ENCODE measurements at regions not wholly inside any gene's neighbourhood (a gene's known extent, or its start where the extent isn't known, plus 50 kb on each side); places are given as distances from the start of the nearest gene placed in this dataset.

DNA sequence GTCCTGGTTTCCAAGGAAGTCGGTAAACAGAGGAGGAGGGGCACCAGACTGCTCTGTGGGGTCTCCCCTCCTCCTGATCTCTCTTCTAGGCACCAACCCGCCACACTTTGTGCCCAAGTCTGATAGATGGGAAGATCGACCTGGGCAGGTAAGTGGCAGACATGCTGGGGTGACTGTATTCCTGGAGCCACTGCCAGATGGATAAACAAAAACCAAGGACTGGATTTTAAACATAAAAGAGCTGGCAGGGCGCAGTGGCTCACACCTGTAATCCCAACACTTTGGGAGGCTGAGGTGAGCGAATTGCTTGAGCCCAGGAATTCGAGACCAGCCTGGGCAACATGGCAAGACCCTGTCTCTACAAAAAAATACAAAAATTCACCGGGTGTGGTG, 181.2 kb downstream of the ANAPC1 start:
- peaks cover 23% of the 10 kb centered on the region for H3K27me3 Mint-ChIP-seq (ENCODE audit: low read depth)
- H3K27ac Mint-ChIP-seq, result no peak overlapping the region
- CTCF ChIA-PET, result interaction anchor here (1.0 to 1.3 kb wide), 3 partner anchors 12 to 19 kb away, joined by 3 to 5 read pairs (median 3); no protein-coding TSS in a partner anchor
- peaks cover 40% of the 10 kb centered on the region for H3K4me1 Mint-ChIP-seq (ENCODE audit: low read depth)
- intact Hi-C loops (cut with micrococcal nuclease), result loop anchor here (5.0 kb wide), 1 partner anchor 900 kb away; no protein-coding TSS in a partner anchor
- no peaks in the 10 kb centered on the region for H3K36me3 Mint-ChIP-seq (ENCODE audit: low read depth)
- no peaks in the 10 kb centered on the region for H3K9me3 Mint-ChIP-seq
- no peak overlapping the region for H3K4me3 Mint-ChIP-seq
- DNase-seq, result no peak

DNA sequence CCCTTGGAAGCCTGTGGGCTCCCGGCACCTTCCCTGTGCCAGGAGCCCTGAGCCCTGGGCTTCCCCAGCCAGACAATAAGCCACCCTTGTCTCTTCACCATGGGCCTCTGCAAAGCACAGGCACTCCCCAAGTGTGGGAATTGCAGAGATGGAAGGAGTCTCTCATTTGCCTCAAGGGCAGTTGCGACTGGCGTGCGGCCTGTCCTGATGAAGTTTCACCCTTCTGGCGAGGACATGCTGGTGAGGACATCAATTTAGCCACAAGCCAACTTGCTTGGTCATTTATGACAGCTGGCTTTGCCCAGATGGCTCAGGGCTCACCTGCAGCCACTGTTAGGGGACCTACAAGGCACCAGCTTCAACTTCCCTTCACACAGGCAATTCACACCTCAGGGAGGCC, 180.2 kb downstream of the ANAPC1 start:
- CTCF ChIA-PET, result interaction anchor here (1.1 kb wide), 1 partner anchor 13 kb away, joined by 5 read pairs; no protein-coding TSS in a partner anchor
- Mint-ChIP-seq H3K27me3 (ENCODE audit: low read depth) (peaks cover 20% of the 10 kb centered on the region), H3K4me1 (ENCODE audit: low read depth) (peaks cover 41% of the 10 kb centered on the region), H3K27ac (no peak overlapping the region), H3K36me3 (ENCODE audit: low read depth) (no peaks in the 10 kb centered on the region), H3K9me3 (no peaks in the 10 kb centered on the region), H3K4me3 (no peak overlapping the region)
- intact Hi-C loops (cut with micrococcal nuclease), result loop anchor here (5.0 kb wide), 1 partner anchor 901 kb away; no protein-coding TSS in a partner anchor
- no peak for DNase-seq

DNA sequence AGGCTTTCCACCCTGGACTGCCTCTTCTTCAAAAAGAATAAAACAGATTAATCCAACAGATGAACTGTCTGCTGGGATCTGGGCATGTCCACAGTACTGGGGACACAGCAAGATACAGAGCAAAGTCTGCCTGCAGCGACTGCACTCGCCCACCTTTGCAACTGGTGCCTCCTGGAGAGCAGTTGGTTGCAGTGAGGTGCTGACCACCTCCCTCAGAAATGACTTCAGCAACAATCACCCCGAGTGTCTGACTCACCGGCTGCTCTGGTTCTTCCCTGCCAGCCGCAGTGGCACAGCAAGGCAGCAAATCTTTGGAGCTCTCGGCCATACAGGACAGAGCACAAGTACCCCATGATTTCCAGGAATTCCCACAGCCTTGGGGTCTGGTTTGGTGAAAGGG, 179.7 kb downstream of the ANAPC1 start:
- intact Hi-C loops (cut with micrococcal nuclease), result loop anchor here (5.0 kb wide), 1 partner anchor 902 kb away; no protein-coding TSS in a partner anchor
- Mint-ChIP-seq H3K27me3 (ENCODE audit: low read depth) (peaks cover 20% of the 10 kb centered on the region), H3K27ac (no peak overlapping the region), H3K36me3 (ENCODE audit: low read depth) (no peaks in the 10 kb centered on the region), H3K9me3 (no peaks in the 10 kb centered on the region), H3K4me1 (ENCODE audit: low read depth) (peaks cover 36% of the 10 kb centered on the region), H3K4me3 (no peak overlapping the region)
- CTCF ChIA-PET, result no interaction called here
- no peak for DNase-seq

DNA sequence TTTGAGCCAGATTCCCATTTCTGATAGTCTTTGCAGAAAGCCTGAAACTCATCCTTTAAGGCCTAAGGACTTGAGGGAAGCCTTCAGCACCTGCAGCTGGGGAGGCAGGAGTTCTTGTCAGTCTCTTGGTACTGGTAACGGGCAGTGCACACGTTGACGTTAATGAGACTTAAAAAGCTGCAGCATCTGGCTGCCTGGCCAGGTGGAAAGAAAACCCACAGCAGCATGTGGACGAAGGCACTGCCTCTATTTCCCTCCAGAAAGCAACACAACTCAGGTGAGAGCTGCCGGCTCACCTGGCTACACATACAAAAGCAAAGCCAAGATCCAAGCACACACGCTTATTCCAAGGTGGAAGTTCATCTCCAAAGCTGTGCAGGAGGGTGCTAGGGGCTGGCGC, 178.8 kb downstream of the ANAPC1 start:
- Mint-ChIP-seq H3K4me1 (ENCODE audit: low read depth) (peaks cover 34% of the 10 kb centered on the region), H3K9me3 (no peaks in the 10 kb centered on the region), H3K27ac (peak overlapping the region; percentile 66), H3K27me3 (ENCODE audit: low read depth) (peaks cover 20% of the 10 kb centered on the region), H3K4me3 (no peak overlapping the region), H3K36me3 (ENCODE audit: low read depth) (no peaks in the 10 kb centered on the region)
- no peak for DNase-seq
- intact Hi-C loops (cut with micrococcal nuclease), result loop anchor here (5.0 kb wide), 1 partner anchor 223 kb away; no protein-coding TSS in a partner anchor
- CTCF ChIA-PET, result no interaction called here

DNA sequence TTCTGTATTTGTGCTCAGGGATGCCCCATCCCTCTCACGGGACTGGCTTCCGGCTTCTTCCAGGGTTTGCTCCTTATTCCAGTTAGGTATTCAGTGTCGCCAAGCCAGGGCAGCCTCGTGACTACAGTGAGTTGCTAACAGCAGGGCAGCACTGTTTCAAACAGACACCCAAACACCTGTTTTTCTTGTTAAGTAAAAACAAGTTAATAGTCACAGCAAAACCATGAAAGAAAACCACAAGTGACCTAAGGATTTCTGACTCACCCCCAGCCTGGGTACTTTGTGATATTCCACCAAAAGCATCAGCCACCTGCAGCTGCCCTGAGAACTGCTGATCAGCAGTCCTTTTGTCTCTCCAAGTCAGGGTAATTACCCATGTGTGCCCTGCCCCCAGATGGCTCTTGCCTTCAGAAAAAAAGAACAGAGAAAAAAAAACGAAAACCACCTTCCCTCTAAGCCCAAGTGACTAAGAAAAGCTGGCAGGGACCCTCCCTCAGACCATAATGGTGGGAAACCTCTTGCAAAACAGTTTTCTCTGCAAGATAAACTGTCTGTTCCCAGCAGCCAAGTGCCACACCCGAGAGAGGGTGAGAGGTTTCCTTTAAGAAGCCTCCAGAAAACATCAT, 178.2 kb downstream of the ANAPC1 start:
- Mint-ChIP-seq H3K9me3 (no peaks in the 10 kb centered on the region), H3K27ac (peak overlapping the region; percentile 58), H3K27me3 (ENCODE audit: low read depth) (peaks cover 20% of the 10 kb centered on the region), H3K4me3 (no peak overlapping the region), H3K4me1 (ENCODE audit: low read depth) (peaks cover 34% of the 10 kb centered on the region), H3K36me3 (ENCODE audit: low read depth) (no peaks in the 10 kb centered on the region)
- CTCF ChIA-PET, result interaction anchor here (0.8 kb wide), 1 partner anchor 595 kb away, joined by 3 read pairs; no protein-coding TSS in a partner anchor
- peak; percentile 83 for DNase-seq
- intact Hi-C loops (cut with micrococcal nuclease), result loop anchor here (2.0 to 5.0 kb wide), 2 partner anchors 224 to 589 kb away; no protein-coding TSS in a partner anchor

DNA sequence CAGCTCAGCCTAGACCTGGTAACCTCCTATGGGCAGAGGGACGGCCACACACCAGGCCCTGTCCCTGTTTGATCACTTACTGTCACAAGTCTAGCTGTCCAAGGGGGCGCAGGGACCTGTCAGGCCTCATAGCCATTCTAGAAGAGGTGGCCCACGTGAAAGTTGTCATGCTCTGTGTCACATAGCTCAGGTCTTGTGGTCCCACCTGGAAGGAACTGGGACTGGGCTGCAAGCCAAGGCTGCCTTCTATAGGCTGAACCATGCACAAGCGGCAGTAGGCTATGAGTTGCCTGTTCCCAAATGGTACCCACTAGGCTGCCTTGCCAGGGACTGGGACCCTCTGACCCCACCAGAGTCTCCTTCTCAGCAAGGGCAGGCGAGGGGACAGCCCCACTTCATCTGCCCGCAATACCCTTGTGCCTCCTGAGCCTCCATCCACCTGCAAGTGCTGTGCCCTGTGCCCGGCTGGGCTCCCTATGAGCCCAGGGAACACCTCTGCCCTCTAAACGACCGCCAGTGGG, 177.5 kb downstream of the ANAPC1 start:
- CTCF ChIA-PET, result interaction anchor here (0.8 kb wide), 1 partner anchor 596 kb away, joined by 3 read pairs; no protein-coding TSS in a partner anchor
- Mint-ChIP-seq H3K9me3 (no peaks in the 10 kb centered on the region), H3K4me3 (no peak overlapping the region), H3K36me3 (ENCODE audit: low read depth) (no peaks in the 10 kb centered on the region), H3K4me1 (ENCODE audit: low read depth) (peaks cover 34% of the 10 kb centered on the region), H3K27ac (no peak overlapping the region), H3K27me3 (ENCODE audit: low read depth) (peaks cover 20% of the 10 kb centered on the region)
- intact Hi-C loops (cut with micrococcal nuclease), result loop anchor here (2.0 to 5.0 kb wide), 2 partner anchors 224 to 590 kb away; no protein-coding TSS in a partner anchor
- peak; percentile 24 for DNase-seq

DNA sequence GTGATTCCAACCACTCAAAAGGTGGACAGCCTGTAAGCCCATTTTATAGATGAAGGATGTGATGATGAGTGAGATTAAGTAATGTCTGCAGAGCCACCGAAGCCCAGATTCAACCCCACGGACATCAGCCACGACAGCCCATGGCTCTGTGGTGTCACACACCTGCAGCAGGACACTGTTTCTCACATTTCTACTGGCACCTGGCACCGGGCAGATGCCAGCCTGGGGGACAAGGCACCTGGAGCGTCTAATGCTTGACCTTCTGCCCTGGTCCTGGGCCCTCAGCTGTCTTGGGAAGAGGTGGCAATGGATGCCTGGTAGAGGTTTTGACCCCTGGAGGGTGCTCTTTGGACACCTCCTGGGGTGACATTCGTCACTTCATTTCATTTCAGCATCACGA, 176.3 kb downstream of the ANAPC1 start:
- Mint-ChIP-seq H3K4me3 (no peak overlapping the region), H3K4me1 (ENCODE audit: low read depth) (peaks cover 26% of the 10 kb centered on the region), H3K36me3 (ENCODE audit: low read depth) (no peaks in the 10 kb centered on the region), H3K9me3 (no peaks in the 10 kb centered on the region), H3K27ac (no peak overlapping the region), H3K27me3 (ENCODE audit: low read depth) (peaks cover 15% of the 10 kb centered on the region)
- CTCF ChIA-PET, result no interaction called here
- intact Hi-C loops (cut with micrococcal nuclease), result loop anchor here (2.0 to 5.0 kb wide), 2 partner anchors 225 to 591 kb away; no protein-coding TSS in a partner anchor
- DNase-seq, result no peak

DNA sequence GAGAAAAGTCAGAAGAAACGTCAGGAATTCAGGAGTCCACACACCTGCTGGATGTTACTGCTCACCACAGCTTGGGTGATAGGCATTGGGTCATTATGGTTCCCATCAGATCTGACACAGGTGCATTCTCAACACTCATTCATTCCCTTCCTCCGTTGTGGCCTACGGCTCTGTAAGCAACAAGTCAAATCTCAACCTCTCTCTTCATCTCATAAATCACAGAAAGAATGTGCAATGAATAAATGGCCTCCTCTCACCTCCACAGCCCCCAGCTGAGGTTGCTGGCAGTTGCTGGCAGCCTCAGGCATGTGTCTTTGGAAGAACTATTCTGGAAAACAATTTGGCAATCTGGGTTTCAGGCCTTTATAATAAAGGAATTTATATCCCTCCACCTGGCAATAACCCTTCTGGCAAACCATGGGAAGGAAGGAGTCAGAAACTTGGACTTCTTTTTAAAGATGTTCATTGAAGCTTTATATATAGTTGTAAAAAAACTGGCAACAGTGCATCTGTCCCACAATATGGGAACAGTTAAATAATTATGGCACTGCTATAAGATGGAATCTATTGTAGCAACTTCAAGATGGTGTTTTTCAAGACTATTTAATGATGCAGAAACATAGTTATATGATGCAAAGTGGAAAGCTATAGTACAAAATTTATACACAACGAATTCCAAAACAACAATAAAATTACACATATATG, 175.4 kb downstream of the ANAPC1 start:
- H3K27me3 Mint-ChIP-seq (ENCODE audit: low read depth), result peaks cover 14% of the 10 kb centered on the region
- peaks cover 26% of the 10 kb centered on the region for H3K4me1 Mint-ChIP-seq (ENCODE audit: low read depth)
- no peak overlapping the region for H3K27ac Mint-ChIP-seq
- no peaks in the 10 kb centered on the region for H3K36me3 Mint-ChIP-seq (ENCODE audit: low read depth)
- intact Hi-C loops (cut with micrococcal nuclease), result loop anchor here (5.0 kb wide), 1 partner anchor 226 kb away; no protein-coding TSS in a partner anchor
- CTCF ChIA-PET, result no interaction called here
- no peak overlapping the region for H3K4me3 Mint-ChIP-seq
- peak; percentile 33 for DNase-seq
- H3K9me3 Mint-ChIP-seq, result no peaks in the 10 kb centered on the region

DNA sequence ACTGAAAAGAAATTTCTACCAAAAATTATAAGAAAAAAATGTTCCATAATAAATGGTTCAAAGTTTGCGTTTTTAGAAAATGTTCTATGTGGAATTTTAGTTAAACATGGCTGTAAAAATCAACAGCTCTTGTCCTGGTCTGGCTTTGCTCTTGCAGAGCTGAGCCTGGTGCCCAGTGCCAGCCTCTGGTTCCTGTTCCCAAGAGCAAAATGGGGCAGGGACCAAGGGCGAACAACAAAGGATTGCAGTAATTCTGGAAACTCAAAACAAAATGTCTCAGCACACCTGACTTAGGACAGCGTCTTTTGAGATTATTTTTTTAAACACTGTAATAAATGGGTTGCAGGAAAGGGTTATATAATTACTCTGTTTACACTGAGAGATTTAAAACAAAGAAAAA, 174.7 kb downstream of the ANAPC1 start:
- peaks cover 9% of the 10 kb centered on the region for H3K27me3 Mint-ChIP-seq (ENCODE audit: low read depth)
- no peak for DNase-seq
- H3K4me3 Mint-ChIP-seq, result no peak overlapping the region
- peaks cover 24% of the 10 kb centered on the region for H3K4me1 Mint-ChIP-seq (ENCODE audit: low read depth)
- CTCF ChIA-PET, result no interaction called here
- H3K9me3 Mint-ChIP-seq, result no peaks in the 10 kb centered on the region
- H3K27ac Mint-ChIP-seq, result no peak overlapping the region
- intact Hi-C loops (cut with micrococcal nuclease), result loop anchor here (5.0 kb wide), 1 partner anchor 227 kb away; no protein-coding TSS in a partner anchor
- H3K36me3 Mint-ChIP-seq (ENCODE audit: low read depth), result no peaks in the 10 kb centered on the region

DNA sequence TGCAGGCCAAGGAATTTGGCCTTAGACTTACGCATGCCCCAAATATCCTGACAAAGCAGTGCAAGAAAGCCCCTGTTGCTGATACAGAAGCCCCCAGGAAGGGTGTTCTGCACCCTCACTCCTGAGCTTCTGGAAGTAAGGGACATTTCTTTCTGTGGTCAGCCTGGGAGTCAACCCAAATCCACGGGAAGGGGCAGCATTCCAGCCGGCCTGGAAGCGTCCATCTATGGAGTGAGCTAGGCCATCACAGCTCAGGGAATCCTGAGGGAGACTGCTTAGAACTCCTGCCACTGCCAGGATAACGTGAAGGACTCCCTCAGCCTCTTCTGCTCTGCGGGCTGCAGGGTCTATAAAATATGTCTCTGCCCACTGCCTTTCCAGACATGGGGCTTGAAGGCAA, 173.9 kb downstream of the ANAPC1 start:
- H3K4me1 Mint-ChIP-seq (ENCODE audit: low read depth), result peaks cover 22% of the 10 kb centered on the region
- no peaks in the 10 kb centered on the region for H3K36me3 Mint-ChIP-seq (ENCODE audit: low read depth)
- H3K27ac Mint-ChIP-seq, result no peak overlapping the region
- DNase-seq, result no peak
- CTCF ChIA-PET, result interaction anchor here (0.7 kb wide), 1 partner anchor 490 kb away, joined by 3 read pairs; no protein-coding TSS in a partner anchor
- no peak overlapping the region for H3K4me3 Mint-ChIP-seq
- intact Hi-C loops (cut with micrococcal nuclease), result no loop called here
- no peaks in the 10 kb centered on the region for H3K9me3 Mint-ChIP-seq
- peaks cover 7% of the 10 kb centered on the region for H3K27me3 Mint-ChIP-seq (ENCODE audit: low read depth)

DNA sequence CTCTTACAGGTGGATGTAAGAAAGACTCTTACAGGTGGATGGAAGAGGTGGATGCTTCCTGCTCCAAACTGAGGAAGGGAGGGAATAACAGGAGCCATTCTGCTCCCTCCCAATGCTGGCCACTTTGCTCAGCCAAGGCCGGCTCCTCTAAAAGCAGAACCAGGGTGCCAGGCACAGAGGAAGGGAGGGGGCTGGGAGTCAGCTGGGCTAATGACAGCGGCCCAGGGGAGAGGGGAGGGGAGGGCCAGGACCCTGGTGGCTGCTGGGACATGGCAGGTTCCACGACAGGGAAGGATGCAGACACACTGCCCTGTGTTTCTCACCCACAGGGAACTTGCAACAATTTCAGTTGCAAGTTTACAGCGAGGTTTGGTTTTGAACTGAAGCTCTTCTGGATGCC, 173.4 kb downstream of the ANAPC1 start:
- no peak for DNase-seq
- Mint-ChIP-seq H3K4me1 (ENCODE audit: low read depth) (peaks cover 17% of the 10 kb centered on the region), H3K4me3 (no peak overlapping the region), H3K27ac (no peak overlapping the region), H3K36me3 (ENCODE audit: low read depth) (no peaks in the 10 kb centered on the region), H3K9me3 (no peaks in the 10 kb centered on the region), H3K27me3 (ENCODE audit: low read depth) (peaks cover 7% of the 10 kb centered on the region)
- intact Hi-C loops (cut with micrococcal nuclease), result no loop called here
- CTCF ChIA-PET, result interaction anchor here (0.7 kb wide), 1 partner anchor 490 kb away, joined by 3 read pairs; no protein-coding TSS in a partner anchor

DNA sequence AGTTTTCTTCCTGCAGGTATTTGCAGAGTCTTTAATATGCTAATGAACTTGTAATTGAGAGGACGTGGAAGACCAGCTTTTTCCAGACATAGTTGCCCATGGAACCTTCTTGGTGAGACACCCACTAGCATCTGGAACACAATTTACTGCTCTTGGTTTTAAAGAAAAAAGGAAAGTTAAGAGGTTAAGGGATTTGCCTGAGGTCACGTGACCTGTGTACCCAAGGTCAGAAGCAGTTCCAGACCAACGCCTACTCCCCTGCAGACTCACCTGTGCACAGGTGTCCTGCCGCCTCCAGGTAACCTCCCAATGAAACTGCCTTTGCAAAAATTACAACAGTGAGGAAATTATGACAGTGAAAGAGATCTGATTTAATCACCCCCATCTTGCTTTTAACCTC, 172.7 kb downstream of the ANAPC1 start:
- Mint-ChIP-seq H3K27ac (no peak overlapping the region), H3K9me3 (no peaks in the 10 kb centered on the region), H3K4me3 (no peak overlapping the region), H3K4me1 (ENCODE audit: low read depth) (peaks cover 11% of the 10 kb centered on the region), H3K27me3 (ENCODE audit: low read depth) (peaks cover 7% of the 10 kb centered on the region), H3K36me3 (ENCODE audit: low read depth) (no peaks in the 10 kb centered on the region)
- DNase-seq, result no peak
- CTCF ChIA-PET, result no interaction called here
- intact Hi-C loops (cut with micrococcal nuclease), result no loop called here
